ENCODE measurements at regions not wholly inside any gene's neighbourhood (a gene's known extent, or its start where the extent isn't known, plus 50 kb on each side); places are given as distances from the start of the nearest gene placed in this dataset.
"Not testable (repeated sequence)": the region's sequence is repeated elsewhere in the genome, so short reads cannot be mapped to it uniquely, and the experiment has no call there.

- no peaks in the 10 kb centered on the region for H4K20me1 ChIP-seq (replicated peaks; ENCODE audit: control insufficient read depth, extremely low read depth, insufficient read depth, low read length)
- H3K79me2 ChIP-seq (ENCODE audit: control insufficient read depth, insufficient read depth, low read length): no peaks in the 10 kb centered on the region
- no peaks in the 10 kb centered on the region for H3K9me3 ChIP-seq (replicated peaks; ENCODE audit: control insufficient read depth, insufficient read depth, low read length)
- no peak overlapping the region for H3K9ac ChIP-seq (replicated peaks; ENCODE audit: extremely low read depth, insufficient read depth, low read length)
- intact Hi-C loops (cut with micrococcal nuclease): no loop called here
- H3K4me1 ChIP-seq (ENCODE audit: control insufficient read depth, extremely low read depth, insufficient read depth, low read length): no peaks in the 10 kb centered on the region
- FAIRE-seq: no peak
- ChIA-PET CTCF (no interaction called here), POLR2A (no interaction called here)
- H3K4me3 ChIP-seq (replicated peaks in 1 of 3; ENCODE audit: insufficient read depth in 1 of 3, low read depth in 1 of 3, low read length in 3 of 3): no peak overlapping the region
- BruUV-seq (replicated peaks): no TSS peak
- H3K27ac ChIP-seq (ENCODE audit: insufficient read depth, low read depth, low read length): no peak overlapping the region
- H3K27me3 ChIP-seq (ENCODE audit: control insufficient read depth in 2 of 2, insufficient read depth in 2 of 2, low read length in 2 of 2): no peaks in the 10 kb centered on the region
- H3K4me2 ChIP-seq (ENCODE audit: insufficient read depth, low read length): no peak overlapping the region
- DNase-seq (ENCODE audit: low read depth, low spot score): no peak
- no peak overlapping the region for H2AFZ ChIP-seq (ENCODE audit: low read depth, low read length)
- no peaks in the 10 kb centered on the region for H3K36me3 ChIP-seq (ENCODE audit: control insufficient read depth in 2 of 2, extremely low read depth in 1 of 2, insufficient read depth in 2 of 2, low read length in 2 of 2)
- TF ChIP-seq CTCF (IDR thresholded peaks at IDR 0.05; ENCODE audit: extremely low read depth in 1 of 2, insufficient read depth in 1 of 2, low read depth in 1 of 2, low read length in 2 of 2) (no peak), GATA2 (IDR thresholded peaks at IDR 0.05; ENCODE audit: insufficient read depth, insufficient read length, low read depth, low read length) (no peak), JUN (IDR thresholded peaks at IDR 0.05; ENCODE audit: borderline replicate concordance, insufficient read depth, insufficient read length, low read depth) (no peak), POLR2AphosphoS5 (IDR thresholded peaks at IDR 0.05; ENCODE audit: insufficient read depth, low read depth, low read length) (no peak), FOS (IDR thresholded peaks at IDR 0.05; ENCODE audit: borderline replicate concordance, insufficient read depth, low read length) (no peak), EZH2 (IDR thresholded peaks at IDR 0.05; ENCODE audit: borderline replicate concordance, low read depth, low read length, severe bottlenecking) (no peak), POLR2A (IDR thresholded peaks at IDR 0.05; ENCODE audit: low read depth, low read length) (no peak), MYC (IDR thresholded peaks at IDR 0.05; ENCODE audit: low read depth, low read length) (no peak), MAX (IDR thresholded peaks at IDR 0.05; ENCODE audit: insufficient read depth, insufficient read length) (no peak)
- no peaks in the 10 kb centered on the region for H3K9me1 ChIP-seq (replicated peaks; ENCODE audit: control insufficient read depth, extremely low read depth, insufficient read depth, low read length)
- dilution Hi-C loops (cut with MboI; ENCODE audit: extremely low pct_ligation_motif_present, low sequenced_read_pairs): no loop called here
Measured at GRCh38 chr3:63719796-63720445, 67.4 kb downstream of the SNTN start.

GRCh38 chr3:63720951-63721350 is 68.5 kb downstream of the SNTN start:
- H3K79me2 ChIP-seq (ENCODE audit: control insufficient read depth, insufficient read depth, low read length); DNase-seq (ENCODE audit: low read depth, low spot score); intact Hi-C loops (cut with micrococcal nuclease); dilution Hi-C loops (cut with MboI; ENCODE audit: extremely low pct_ligation_motif_present, low sequenced_read_pairs); H3K9me3 ChIP-seq (replicated peaks; ENCODE audit: control insufficient read depth, insufficient read depth, low read length); H3K4me3 ChIP-seq (replicated peaks in 1 of 3; ENCODE audit: insufficient read depth in 1 of 3, low read depth in 1 of 3, low read length in 3 of 3); H4K20me1 ChIP-seq (replicated peaks; ENCODE audit: control insufficient read depth, extremely low read depth, insufficient read depth, low read length); H3K27ac ChIP-seq (ENCODE audit: insufficient read depth, low read depth, low read length); H3K4me1 ChIP-seq (ENCODE audit: control insufficient read depth, extremely low read depth, insufficient read depth, low read length); H3K27me3 ChIP-seq (ENCODE audit: control insufficient read depth in 2 of 2, insufficient read depth in 2 of 2, low read length in 2 of 2); CTCF ChIA-PET; H3K4me2 ChIP-seq (ENCODE audit: insufficient read depth, low read length); FAIRE-seq; H3K9ac ChIP-seq (replicated peaks; ENCODE audit: extremely low read depth, insufficient read depth, low read length); H3K9me1 ChIP-seq (replicated peaks; ENCODE audit: control insufficient read depth, extremely low read depth, insufficient read depth, low read length); H2AFZ ChIP-seq (ENCODE audit: low read depth, low read length); BruUV-seq (replicated peaks); POLR2A ChIA-PET; H3K36me3 ChIP-seq (ENCODE audit: control insufficient read depth in 2 of 2, extremely low read depth in 1 of 2, insufficient read depth in 2 of 2, low read length in 2 of 2): not testable (repeated sequence)

Measured in endothelial cell of umbilical vein (primary cell).